NCI-H1092 (cell line): ENCODE measurements at regions not wholly inside any gene's neighbourhood (a gene's known extent, or its start where the extent isn't known, plus 50 kb on each side); places are given as distances from the start of the nearest gene placed in this dataset.
"Not testable (repeated sequence)": the region's sequence is repeated elsewhere in the genome, so short reads cannot be mapped to it uniquely, and the experiment has no call there.

ENCODE experiments used
- DNase-seq: peaks from one replicate; lab custom pipeline; 2025; lab: John Stamatoyannopoulos, UW

GRCh38 chr15:38614621-38615020, 50.0 kb upstream of the RASGRP1 start:
- DNase-seq, result no peak

- no peak for DNase-seq
Measured at GRCh38 chr15:38617831-38618230, 53.2 kb upstream of the RASGRP1 start.

GRCh38 chr15:38618242-38618955, 53.8 kb upstream of the RASGRP1 start:
- no peak for DNase-seq

- DNase-seq, result no peak
Measured at GRCh38 chr15:38620098-38620497, 55.5 kb upstream of the RASGRP1 start.

GRCh38 chr15:38620851-38621594, 56.4 kb upstream of the RASGRP1 start:
- DNase-seq, result no peak

GRCh38 chr15:38622304-38622703, 57.7 kb upstream of the RASGRP1 start:
- DNase-seq, result no peak

GRCh38 chr15:38622908-38623307, 58.3 kb upstream of the RASGRP1 start:
- DNase-seq, result no peak

- no peak for DNase-seq
Measured at GRCh38 chr15:38623744-38624143, 59.1 kb upstream of the RASGRP1 start.

- no peak for DNase-seq
Measured at GRCh38 chr15:38624244-38625205, 59.9 kb upstream of the RASGRP1 start.

- no peak for DNase-seq
Measured at GRCh38 chr15:38625886-38626285, 61.3 kb upstream of the RASGRP1 start.

- no peak for DNase-seq
Measured at GRCh38 chr15:38626443-38627050, 61.9 kb upstream of the RASGRP1 start.

- no peak for DNase-seq
Measured at GRCh38 chr15:38627689-38628277, 63.2 kb upstream of the RASGRP1 start.

GRCh38 chr15:38631119-38632075, 66.8 kb upstream of the RASGRP1 start:
- DNase-seq, result no peak

- no peak for DNase-seq
Measured at GRCh38 chr15:38635170-38635569, 70.6 kb upstream of the RASGRP1 start.

- DNase-seq, result no peak
Measured at GRCh38 chr15:38636597-38636996, 72.0 kb upstream of the RASGRP1 start.

GRCh38 chr15:38638126-38638525, 73.5 kb upstream of the RASGRP1 start:
- DNase-seq, result no peak

GRCh38 chr15:38638811-38639210, 74.2 kb upstream of the RASGRP1 start:
- DNase-seq, result no peak

GRCh38 chr15:38642689-38643270, 78.2 kb upstream of the RASGRP1 start:
- DNase-seq, result no peak

- not testable (repeated sequence) for DNase-seq
Measured at GRCh38 chr15:38644353-38644752, 79.7 kb upstream of the RASGRP1 start.

GRCh38 chr15:38646716-38647115, 82.1 kb upstream of the RASGRP1 start:
- no peak for DNase-seq
